OCI-LY7 (cell line): ENCODE measurements at regions not wholly inside any gene's neighbourhood (a gene's known extent, or its start where the extent isn't known, plus 50 kb on each side); places are given as distances from the start of the nearest gene placed in this dataset.

ENCODE experiments used
- BruUV-seq: library from RNA; stranded (reverse); fragments of 400-500 nt; replicated peaks from 2 replicates; lab custom pipeline; 2021; lab: Mats Ljungman, UMichigan
- CTCF ChIA-PET: fragments of 300-600 bp; sonication (Branson Sonifier 250); formaldehyde crosslinking; loops from one replicate; lab custom pipeline; 2022; ENCODE audit warnings: antibody characterized with exemption; ENCODE audit not compliant: unreplicated experiment; lab: Charles Lee
- POLR2A ChIA-PET: fragments of 300-600 bp; sonication (Branson Sonifier 250); formaldehyde crosslinking; loops from one replicate; lab custom pipeline; 2022; ENCODE audit warnings: antibody characterized with exemption; lab: Charles Lee
- DNase-seq: peaks from one replicate; pipeline ENCODE4 v3.0.0-alpha.2; 2015; ENCODE audit warnings: low spot score
- H2AFZ ChIP-seq: fragments of 200-600 bp; sonication (generic), shearing (Covaris generic); 2 replicates; pipeline ENCODE4 v1.6.1; 2014; ENCODE audit warnings: mild to moderate bottlenecking, antibody characterized with exemption, low read length, moderate library complexity
- H3K27ac ChIP-seq: fragments of 200-600 bp; sonication (generic); 2 replicates; pipeline ENCODE4 v1.5.1; 2014; ENCODE audit warnings: mixed run types, low read depth, mild to moderate bottlenecking, moderate library complexity, low read length, inconsistent platforms; ENCODE audit not compliant: poor library complexity, severe bottlenecking
- H3K36me3 ChIP-seq: fragments of 200-600 bp; sonication (generic); 2 replicates; pipeline ENCODE4 v1.6.1; 2014; ENCODE audit warnings: mild to moderate bottlenecking, antibody characterized with exemption, low read length, moderate library complexity, mixed read lengths; ENCODE audit not compliant: insufficient read depth
- H3K4me1 ChIP-seq: fragments of 200-600 bp; sonication (generic); 2 replicates; pipeline ENCODE4 v1.5.1; 2014; ENCODE audit warnings: mild to moderate bottlenecking, low read length; ENCODE audit not compliant: insufficient read depth, poor library complexity, severe bottlenecking
- H3K4me2 ChIP-seq: fragments of 200-600 bp; sonication (generic); 2 replicates; pipeline ENCODE4 v1.6.1; 2014; ENCODE audit warnings: mild to moderate bottlenecking, low read length
- H3K4me3 ChIP-seq: fragments of 200-600 bp; sonication (generic); 2 replicates; pipeline ENCODE4 v1.5.1; 2014; ENCODE audit warnings: mild to moderate bottlenecking, low read depth, low read length; ENCODE audit not compliant: poor library complexity, severe bottlenecking
- H3K79me2 ChIP-seq: fragments of 200-600 bp; sonication (generic); 2 replicates; pipeline ENCODE4 v1.6.1; 2016; ENCODE audit warnings: low read depth, mild to moderate bottlenecking, low read length, moderate library complexity, mixed read lengths; ENCODE audit not compliant: insufficient read depth
- H3K9me2 ChIP-seq: fragments of 200-600 bp; sonication (generic); 2 replicates; pipeline ENCODE4 v1.6.1; 2016; ENCODE audit warnings: mild to moderate bottlenecking, low read length, mixed read lengths; ENCODE audit not compliant: insufficient read depth
- H3K9me3 ChIP-seq: fragments of 200-600 bp; sonication (generic); 2 replicates; pipeline ENCODE4 v1.6.1; 2014; ENCODE audit warnings: mild to moderate bottlenecking, mixed run types, low read length, mixed read lengths
- H4K20me1 ChIP-seq: fragments of 200-600 bp; sonication (generic); 2 replicates; pipeline ENCODE4 v1.6.1; 2014; ENCODE audit warnings: mild to moderate bottlenecking, antibody characterized with exemption, low read length, moderate library complexity, mixed read lengths; ENCODE audit not compliant: insufficient read depth
- EZH2phosphoT487 ChIP-seq: fragments of 200-600 bp; sonication (generic); IDR thresholded peaks from 2 replicates; pipeline ENCODE4 v1.6.1; 2018; ENCODE audit warnings: low read depth, borderline replicate concordance, mild to moderate bottlenecking, mixed run types, antibody characterized with exemption, low read length, moderate library complexity, mixed read lengths
- intact Hi-C: fragments of 100-400 bp; cut with micrococcal nuclease; formaldehyde crosslinking; loops from one replicate; pipeline ENCODE4 v1.10.0; 2022; ENCODE audit not compliant: unreplicated experiment
- TF ChIP-seq, protein P1 (sequence below): fragments of 200-600 bp; sonication (generic); conservative IDR thresholded peaks from 2 replicates; pipeline ENCODE4 v1.5.1; 2014; ENCODE audit warnings: mild to moderate bottlenecking, antibody characterized with exemption, low read length, moderate library complexity, mixed read lengths

DNA sequence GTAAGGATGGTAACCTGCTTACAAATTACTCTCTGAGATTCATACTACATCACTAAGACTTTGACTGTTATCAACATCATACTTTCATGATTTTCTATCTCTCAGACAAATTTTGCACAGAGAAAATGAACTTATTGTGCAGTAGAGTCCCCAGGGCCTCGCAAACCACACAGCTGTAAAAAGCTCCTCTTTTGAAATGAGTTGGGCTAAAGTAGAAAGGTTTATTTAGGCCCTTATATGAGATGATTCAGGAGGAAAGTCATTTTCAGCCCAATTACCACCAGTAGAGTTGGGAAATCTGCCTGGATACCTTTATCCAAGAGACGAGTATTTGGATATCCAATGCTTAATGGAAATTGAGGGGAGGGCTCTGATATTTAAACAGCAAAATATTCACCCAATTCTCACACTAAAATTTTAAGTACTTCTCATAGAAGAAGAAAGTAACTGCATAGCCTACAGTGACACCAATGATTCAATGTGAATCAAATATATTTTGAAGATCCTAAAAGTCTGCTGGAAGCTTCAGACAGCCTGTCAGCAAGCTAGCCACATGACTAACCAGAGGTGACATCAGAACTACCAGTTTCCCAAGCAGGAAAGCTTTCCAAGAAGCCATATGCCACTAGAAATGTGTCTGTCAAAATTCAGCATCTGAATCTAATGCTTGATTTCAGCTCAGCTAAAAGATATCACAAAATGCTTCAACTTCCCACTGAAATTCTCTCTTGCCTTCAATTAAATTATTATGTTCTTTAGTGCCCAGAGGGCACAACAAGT is 190.1 kb upstream of the SYT1 start:
- CTCF ChIA-PET: no interaction called here
- no TSS peak for BruUV-seq
- POLR2A ChIA-PET: interaction anchor here (0.7 kb wide), 1 partner anchor 10 kb away, joined by 3 read pairs; no protein-coding TSS in a partner anchor

GRCh38 chr12:78680596-78680995 is 184.0 kb upstream of the SYT1 start:
- Histone ChIP-seq H3K9me3 (no peaks in the 10 kb centered on the region), H4K20me1 (no peaks in the 10 kb centered on the region), H3K36me3 (no peaks in the 10 kb centered on the region), H3K4me3 (no peak overlapping the region), H3K79me2 (no peaks in the 10 kb centered on the region), H3K9me2 (no peaks in the 10 kb centered on the region), H3K4me1 (no peaks in the 10 kb centered on the region), H3K27ac (no peak overlapping the region), H2AFZ (no peak overlapping the region), H3K4me2 (no peak overlapping the region)
- intact Hi-C loops: no loop called here
- TF ChIP-seq, protein P1, sequence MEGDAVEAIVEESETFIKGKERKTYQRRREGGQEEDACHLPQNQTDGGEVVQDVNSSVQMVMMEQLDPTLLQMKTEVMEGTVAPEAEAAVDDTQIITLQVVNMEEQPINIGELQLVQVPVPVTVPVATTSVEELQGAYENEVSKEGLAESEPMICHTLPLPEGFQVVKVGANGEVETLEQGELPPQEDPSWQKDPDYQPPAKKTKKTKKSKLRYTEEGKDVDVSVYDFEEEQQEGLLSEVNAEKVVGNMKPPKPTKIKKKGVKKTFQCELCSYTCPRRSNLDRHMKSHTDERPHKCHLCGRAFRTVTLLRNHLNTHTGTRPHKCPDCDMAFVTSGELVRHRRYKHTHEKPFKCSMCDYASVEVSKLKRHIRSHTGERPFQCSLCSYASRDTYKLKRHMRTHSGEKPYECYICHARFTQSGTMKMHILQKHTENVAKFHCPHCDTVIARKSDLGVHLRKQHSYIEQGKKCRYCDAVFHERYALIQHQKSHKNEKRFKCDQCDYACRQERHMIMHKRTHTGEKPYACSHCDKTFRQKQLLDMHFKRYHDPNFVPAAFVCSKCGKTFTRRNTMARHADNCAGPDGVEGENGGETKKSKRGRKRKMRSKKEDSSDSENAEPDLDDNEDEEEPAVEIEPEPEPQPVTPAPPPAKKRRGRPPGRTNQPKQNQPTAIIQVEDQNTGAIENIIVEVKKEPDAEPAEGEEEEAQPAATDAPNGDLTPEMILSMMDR: no peak
- no peak for TF ChIP-seq EZH2phosphoT487
- DNase-seq: no peak
- POLR2A ChIA-PET: interaction anchor here (0.7 kb wide), 2 partner anchors 87 to 1056 kb away, joined by 3 to 5 read pairs; no protein-coding TSS in a partner anchor
- CTCF ChIA-PET: no interaction called here
- BruUV-seq: no TSS peak

More for the DNA sequence above, 190.1 kb upstream of the SYT1 start:
- Histone ChIP-seq H4K20me1 (no peaks in the 10 kb centered on the region), H3K4me3 (no peak overlapping the region), H3K9me3 (no peaks in the 10 kb centered on the region), H3K4me1 (no peaks in the 10 kb centered on the region), H3K27ac (no peak overlapping the region), H3K4me2 (no peak overlapping the region), H3K36me3 (no peaks in the 10 kb centered on the region), H3K79me2 (no peaks in the 10 kb centered on the region), H2AFZ (no peak overlapping the region), H3K9me2 (no peaks in the 10 kb centered on the region)
- intact Hi-C loops: no loop called here
- TF ChIP-seq, protein P1: no peak
- no peak for TF ChIP-seq EZH2phosphoT487
- DNase-seq: no peak

- TF ChIP-seq EZH2phosphoT487: no peak
- TF ChIP-seq, protein P1: no peak
- Histone ChIP-seq H3K4me2 (no peak overlapping the region), H3K27ac (no peak overlapping the region), H4K20me1 (no peaks in the 10 kb centered on the region), H3K79me2 (no peaks in the 10 kb centered on the region), H3K9me2 (no peaks in the 10 kb centered on the region), H3K4me1 (no peaks in the 10 kb centered on the region), H3K4me3 (no peak overlapping the region), H3K36me3 (no peaks in the 10 kb centered on the region), H2AFZ (no peak overlapping the region), H3K9me3 (no peaks in the 10 kb centered on the region)
- no TSS peak for BruUV-seq
- ChIA-PET POLR2A (no interaction called here), CTCF (no interaction called here)
- no peak for DNase-seq
- intact Hi-C loops: no loop called here
Measured at GRCh38 chr12:78683031-78683430, 181.5 kb upstream of the SYT1 start.
